OCI-LY7 (cell line): ENCODE measurements at regions not wholly inside any gene's neighbourhood (a gene's known extent, or its start where the extent isn't known, plus 50 kb on each side); places are given as distances from the start of the nearest gene placed in this dataset.

Experiments used
- BruUV-seq: library from RNA; stranded (reverse); fragments of 400-500 nt; replicated peaks from 2 replicates; lab custom pipeline; 2021; lab: Mats Ljungman, UMichigan
- CTCF ChIA-PET: fragments of 300-600 bp; sonication (Branson Sonifier 250); formaldehyde crosslinking; loops from one replicate; lab custom pipeline; 2022; ENCODE audit warnings: antibody characterized with exemption; ENCODE audit not compliant: unreplicated experiment; lab: Charles Lee
- POLR2A ChIA-PET: fragments of 300-600 bp; sonication (Branson Sonifier 250); formaldehyde crosslinking; loops from one replicate; lab custom pipeline; 2022; ENCODE audit warnings: antibody characterized with exemption; lab: Charles Lee
- DNase-seq: peaks from one replicate; pipeline ENCODE4 v3.0.0-alpha.2; 2015; ENCODE audit warnings: low spot score
- H2AFZ ChIP-seq: fragments of 200-600 bp; sonication (generic), shearing (Covaris generic); 2 replicates; pipeline ENCODE4 v1.6.1; 2014; ENCODE audit warnings: mild to moderate bottlenecking, antibody characterized with exemption, low read length, moderate library complexity
- H3K27ac ChIP-seq: fragments of 200-600 bp; sonication (generic); 2 replicates; pipeline ENCODE4 v1.5.1; 2014; ENCODE audit warnings: mixed run types, low read depth, mild to moderate bottlenecking, moderate library complexity, low read length, inconsistent platforms; ENCODE audit not compliant: poor library complexity, severe bottlenecking
- H3K36me3 ChIP-seq: fragments of 200-600 bp; sonication (generic); 2 replicates; pipeline ENCODE4 v1.6.1; 2014; ENCODE audit warnings: mild to moderate bottlenecking, antibody characterized with exemption, low read length, moderate library complexity, mixed read lengths; ENCODE audit not compliant: insufficient read depth
- H3K4me1 ChIP-seq: fragments of 200-600 bp; sonication (generic); 2 replicates; pipeline ENCODE4 v1.5.1; 2014; ENCODE audit warnings: mild to moderate bottlenecking, low read length; ENCODE audit not compliant: insufficient read depth, poor library complexity, severe bottlenecking
- H3K4me2 ChIP-seq: fragments of 200-600 bp; sonication (generic); 2 replicates; pipeline ENCODE4 v1.6.1; 2014; ENCODE audit warnings: mild to moderate bottlenecking, low read length
- H3K4me3 ChIP-seq: fragments of 200-600 bp; sonication (generic); 2 replicates; pipeline ENCODE4 v1.5.1; 2014; ENCODE audit warnings: mild to moderate bottlenecking, low read depth, low read length; ENCODE audit not compliant: poor library complexity, severe bottlenecking
- H3K79me2 ChIP-seq: fragments of 200-600 bp; sonication (generic); 2 replicates; pipeline ENCODE4 v1.6.1; 2016; ENCODE audit warnings: low read depth, mild to moderate bottlenecking, low read length, moderate library complexity, mixed read lengths; ENCODE audit not compliant: insufficient read depth
- H3K9me2 ChIP-seq: fragments of 200-600 bp; sonication (generic); 2 replicates; pipeline ENCODE4 v1.6.1; 2016; ENCODE audit warnings: mild to moderate bottlenecking, low read length, mixed read lengths; ENCODE audit not compliant: insufficient read depth
- H3K9me3 ChIP-seq: fragments of 200-600 bp; sonication (generic); 2 replicates; pipeline ENCODE4 v1.6.1; 2014; ENCODE audit warnings: mild to moderate bottlenecking, mixed run types, low read length, mixed read lengths
- H4K20me1 ChIP-seq: fragments of 200-600 bp; sonication (generic); 2 replicates; pipeline ENCODE4 v1.6.1; 2014; ENCODE audit warnings: mild to moderate bottlenecking, antibody characterized with exemption, low read length, moderate library complexity, mixed read lengths; ENCODE audit not compliant: insufficient read depth
- CTCF ChIP-seq: fragments of 200-600 bp; sonication (generic); conservative IDR thresholded peaks from 2 replicates; pipeline ENCODE4 v1.5.1; 2014; ENCODE audit warnings: mild to moderate bottlenecking, antibody characterized with exemption, low read length, moderate library complexity, mixed read lengths
- EZH2phosphoT487 ChIP-seq: fragments of 200-600 bp; sonication (generic); IDR thresholded peaks from 2 replicates; pipeline ENCODE4 v1.6.1; 2018; ENCODE audit warnings: low read depth, borderline replicate concordance, mild to moderate bottlenecking, mixed run types, antibody characterized with exemption, low read length, moderate library complexity, mixed read lengths
- intact Hi-C: fragments of 100-400 bp; cut with micrococcal nuclease; formaldehyde crosslinking; loops from one replicate; pipeline ENCODE4 v1.10.0; 2022; ENCODE audit not compliant: unreplicated experiment

DNA sequence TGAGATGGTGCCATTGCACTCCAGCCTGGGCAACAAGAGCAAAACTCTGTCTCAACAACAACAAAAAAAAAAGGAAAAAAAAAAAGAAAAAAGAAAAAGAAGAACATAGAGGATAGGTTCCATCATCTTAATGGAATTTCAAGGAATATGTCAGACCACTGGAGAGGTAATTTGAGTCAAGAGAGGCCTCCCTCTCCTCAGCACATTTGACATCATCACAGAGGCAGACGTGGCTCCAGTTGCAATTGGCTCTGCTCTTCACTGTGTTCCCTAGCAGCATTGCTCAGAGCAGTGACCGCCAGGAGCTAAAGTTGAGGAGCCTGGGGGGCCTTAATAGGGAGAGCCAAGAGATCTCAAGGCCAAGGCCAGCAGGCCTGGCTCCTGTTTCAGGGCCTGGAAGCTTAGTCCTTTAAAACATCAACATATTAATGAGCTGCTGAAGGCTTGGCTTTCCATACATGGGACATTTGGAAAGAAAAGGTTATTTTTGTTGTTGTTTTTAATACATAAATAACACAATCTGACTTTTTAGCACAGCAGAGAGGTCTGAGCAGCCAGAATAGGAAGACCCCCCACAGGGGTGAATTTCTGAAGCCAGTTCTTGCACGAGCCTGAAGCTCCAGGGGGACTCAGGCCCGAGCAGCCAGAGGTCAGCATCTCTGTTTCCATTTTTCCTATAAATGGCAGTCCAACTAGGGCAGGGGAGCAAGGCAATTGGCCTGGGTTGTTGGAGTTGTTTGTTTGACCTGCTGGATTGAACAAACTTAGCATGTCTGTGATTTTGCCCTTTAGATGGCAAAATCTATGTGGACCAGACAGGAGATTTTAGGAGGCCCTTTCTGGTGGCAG is 118.3 kb upstream of the FGGY start:
- intact Hi-C loops = no loop called here
- no peak overlapping the region for H3K4me3 ChIP-seq
- H3K9me2 ChIP-seq = no peaks in the 10 kb centered on the region
- POLR2A ChIA-PET = no interaction called here
- no peaks in the 10 kb centered on the region for H3K4me1 ChIP-seq
- CTCF ChIA-PET = no interaction called here
- no peaks in the 10 kb centered on the region for H3K36me3 ChIP-seq
- no peak overlapping the region for H3K27ac ChIP-seq
- H4K20me1 ChIP-seq = no peaks in the 10 kb centered on the region
- H3K79me2 ChIP-seq = no peaks in the 10 kb centered on the region
- no TSS peak for BruUV-seq
- no peaks in the 10 kb centered on the region for H3K9me3 ChIP-seq
- no peak overlapping the region for H2AFZ ChIP-seq
- no peak for TF ChIP-seq CTCF
- TF ChIP-seq EZH2phosphoT487 = no peak
- DNase-seq = no peak
- H3K4me2 ChIP-seq = no peak overlapping the region

DNA sequence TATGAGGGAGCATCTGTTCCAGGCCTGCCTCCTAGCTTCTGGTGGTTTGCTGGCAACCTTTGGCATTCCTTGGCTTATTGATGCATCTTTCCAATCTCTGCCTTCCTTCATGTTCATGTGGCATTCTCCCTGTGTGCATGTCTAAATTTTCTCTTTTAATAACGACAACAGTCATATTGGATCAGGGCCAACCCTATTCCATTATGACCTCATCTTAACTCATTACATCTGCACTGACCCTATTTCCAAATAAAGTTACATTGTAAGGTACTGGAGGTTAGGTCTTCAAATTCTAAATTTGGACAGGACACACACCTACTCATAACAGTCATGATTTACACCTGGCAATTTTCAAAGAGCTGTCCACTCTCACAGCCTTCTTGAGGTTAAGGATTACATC is 117.2 kb upstream of the FGGY start:
- POLR2A ChIA-PET = no interaction called here
- Histone ChIP-seq H4K20me1 (no peaks in the 10 kb centered on the region), H3K79me2 (no peaks in the 10 kb centered on the region), H3K27ac (no peak overlapping the region), H3K4me2 (no peak overlapping the region), H3K4me1 (no peaks in the 10 kb centered on the region), H3K36me3 (no peaks in the 10 kb centered on the region), H2AFZ (no peak overlapping the region), H3K9me3 (no peaks in the 10 kb centered on the region), H3K9me2 (no peaks in the 10 kb centered on the region), H3K4me3 (no peak overlapping the region)
- intact Hi-C loops = no loop called here
- BruUV-seq = no TSS peak
- DNase-seq = no peak
- TF ChIP-seq CTCF = no peak
- TF ChIP-seq EZH2phosphoT487 = no peak
- CTCF ChIA-PET = no interaction called here

GRCh38 chr1:59180735-59181134 is 116.2 kb upstream of the FGGY start:
- CTCF ChIA-PET = no interaction called here

More at GRCh38 chr1:59180735-59181134, 116.2 kb upstream of the FGGY start:
- intact Hi-C loops = no loop called here
- TF ChIP-seq EZH2phosphoT487 (no peak), CTCF (no peak)
- no peaks in the 10 kb centered on the region for H3K9me3 ChIP-seq
- DNase-seq = no peak
- no peak overlapping the region for H2AFZ ChIP-seq
- no peaks in the 10 kb centered on the region for H3K36me3 ChIP-seq
- no TSS peak for BruUV-seq
- no peaks in the 10 kb centered on the region for H3K9me2 ChIP-seq
- no peaks in the 10 kb centered on the region for H3K4me1 ChIP-seq
- no peaks in the 10 kb centered on the region for H4K20me1 ChIP-seq
- H3K27ac ChIP-seq = no peak overlapping the region
- H3K4me2 ChIP-seq = no peak overlapping the region
- no peak overlapping the region for H3K4me3 ChIP-seq
- no peaks in the 10 kb centered on the region for H3K79me2 ChIP-seq
- POLR2A ChIA-PET = no interaction called here
